ENCODE measurements at regions not wholly inside any gene's neighbourhood (a gene's known extent, or its start where the extent isn't known, plus 50 kb on each side); places are given as distances from the start of the nearest gene placed in this dataset.

DNA sequence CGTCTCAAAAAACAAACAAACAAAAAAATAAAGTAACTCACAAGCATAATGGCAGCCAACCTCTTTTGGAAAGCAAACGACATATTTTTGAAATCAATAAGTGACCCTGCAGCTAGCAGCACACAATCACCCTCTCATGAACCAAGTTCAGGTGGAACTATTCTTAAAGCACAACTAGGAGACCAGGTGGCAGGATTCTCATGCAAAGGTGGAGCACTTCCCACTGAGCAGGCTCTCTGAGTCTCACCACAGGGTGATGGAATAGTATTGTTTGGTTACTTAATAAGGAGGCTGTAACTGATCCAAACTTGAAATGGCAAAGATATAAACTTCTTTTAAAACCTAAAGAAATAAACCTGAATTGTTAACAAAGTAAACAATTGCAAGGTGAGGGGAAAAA is 1293.1 kb downstream of the PCDH19 start:
- DNase-seq (ENCODE audit: low read depth in 2 of 2) = no peak
- TF ChIP-seq CTCF (IDR thresholded peaks at IDR 0.05; ENCODE audit: low read depth, low read length) = no peak
- no peak overlapping the region for H3K4me3 ChIP-seq (replicated peaks in 1 of 2; ENCODE audit: low read depth in 2 of 2, low read length in 2 of 2)

GRCh38 chrX:99095965-99096635 is 1314.0 kb downstream of the PCDH19 start:
- no peak for TF ChIP-seq CTCF (IDR thresholded peaks at IDR 0.05; ENCODE audit: low read depth, low read length)
- no peak for DNase-seq (ENCODE audit: low read depth in 2 of 2)
- no peak overlapping the region for H3K4me3 ChIP-seq (replicated peaks in 1 of 2; ENCODE audit: low read depth in 2 of 2, low read length in 2 of 2)

DNA sequence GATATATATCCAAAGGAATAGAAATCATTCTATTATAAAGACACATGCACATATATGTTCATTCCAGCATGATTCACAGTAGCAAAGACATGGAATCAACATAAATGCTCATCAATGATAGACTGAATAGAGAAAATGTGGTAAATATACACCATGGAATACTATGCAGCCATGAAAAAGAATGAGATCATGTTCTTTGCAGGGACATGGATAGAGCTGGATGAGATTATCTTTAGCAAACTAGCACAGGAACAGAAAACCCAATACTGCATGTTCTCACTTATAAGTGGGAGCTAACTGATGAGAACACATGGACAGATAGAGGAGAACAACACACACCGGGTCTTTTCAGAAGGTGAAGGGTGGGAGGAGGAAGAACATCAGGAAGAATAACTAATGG is 1318.6 kb downstream of the PCDH19 start:
- no peak overlapping the region for H3K4me3 ChIP-seq (replicated peaks in 1 of 2; ENCODE audit: low read depth in 2 of 2, low read length in 2 of 2)
- no peak for TF ChIP-seq CTCF (IDR thresholded peaks at IDR 0.05; ENCODE audit: low read depth, low read length)
- no peak for DNase-seq (ENCODE audit: low read depth in 2 of 2)

DNA sequence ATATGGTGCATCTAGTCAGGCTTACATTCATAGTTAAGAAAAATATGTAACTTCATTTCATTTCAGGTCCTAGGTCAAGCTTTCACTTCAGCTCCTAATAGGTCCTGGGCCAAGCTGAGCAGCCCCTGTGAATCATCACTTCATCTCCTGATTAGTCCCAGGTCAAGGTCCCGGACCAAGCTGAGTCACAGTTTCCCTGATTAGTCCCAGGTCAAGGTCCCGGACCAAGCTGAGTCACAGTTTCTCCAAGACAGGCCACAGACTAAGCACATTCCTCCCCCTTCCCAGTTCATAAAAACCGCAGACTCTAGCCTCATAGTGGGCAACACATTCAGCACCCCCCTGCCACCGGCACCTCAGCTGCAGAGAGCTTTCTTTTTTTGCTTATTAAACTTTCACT is 1331.8 kb downstream of the PCDH19 start:
- H3K4me3 ChIP-seq (replicated peaks in 1 of 2; ENCODE audit: low read depth in 2 of 2, low read length in 2 of 2) = no peak overlapping the region
- TF ChIP-seq CTCF (IDR thresholded peaks at IDR 0.05; ENCODE audit: low read depth, low read length) = no peak
- DNase-seq (ENCODE audit: low read depth in 2 of 2) = no peak

DNA sequence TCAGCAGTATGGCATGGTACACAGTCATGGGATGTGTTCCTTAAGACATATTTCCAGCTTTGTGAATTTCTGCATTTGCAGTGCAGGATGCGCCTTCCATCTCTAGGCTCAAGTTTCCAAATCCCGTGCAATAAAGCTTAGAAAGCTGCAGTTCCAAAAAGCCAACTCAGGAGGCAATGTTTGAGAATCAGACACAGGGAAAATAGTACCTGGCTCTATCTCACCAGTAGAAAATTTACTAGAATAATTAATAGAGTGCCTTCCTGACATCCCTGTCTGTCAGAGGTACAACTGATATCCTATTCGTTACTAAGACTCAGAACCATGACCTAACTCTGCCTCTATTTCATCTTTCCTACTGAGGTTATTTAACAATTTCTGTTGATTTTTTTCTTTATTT is 1333.0 kb downstream of the PCDH19 start:
- no peak for DNase-seq (ENCODE audit: low read depth in 2 of 2)
- TF ChIP-seq CTCF (IDR thresholded peaks at IDR 0.05; ENCODE audit: low read depth, low read length) = no peak
- no peak overlapping the region for H3K4me3 ChIP-seq (replicated peaks in 1 of 2; ENCODE audit: low read depth in 2 of 2, low read length in 2 of 2)

- no peak for DNase-seq (ENCODE audit: low read depth in 2 of 2)
- H3K4me3 ChIP-seq (replicated peaks in 1 of 2; ENCODE audit: low read depth in 2 of 2, low read length in 2 of 2) = no peak overlapping the region
- no peak for TF ChIP-seq CTCF (IDR thresholded peaks at IDR 0.05; ENCODE audit: low read depth, low read length)
These were observed 1336.5 kb downstream of the PCDH19 start for GRCh38 chrX:99073551-99073950.

DNA sequence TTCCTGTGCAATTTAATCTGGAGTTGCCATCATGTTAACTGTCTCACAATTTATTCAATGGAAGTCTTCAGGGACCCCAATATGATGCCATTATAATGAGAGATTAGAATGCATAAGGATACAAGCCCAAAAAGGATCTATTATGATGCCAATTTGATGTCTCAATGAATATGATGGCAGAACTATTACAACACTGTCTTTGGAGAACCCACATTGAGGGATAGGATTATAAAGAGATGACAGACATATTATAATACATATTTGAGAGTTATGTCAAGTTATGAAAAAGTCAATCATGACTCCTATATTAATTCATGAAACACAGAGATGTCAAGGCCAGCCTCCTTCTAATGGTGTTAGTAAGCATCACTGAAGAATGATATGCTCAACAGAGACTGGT is 1358.4 kb downstream of the PCDH19 start:
- no peak for TF ChIP-seq CTCF (IDR thresholded peaks at IDR 0.05; ENCODE audit: low read depth, low read length)
- no peak overlapping the region for H3K4me3 ChIP-seq (replicated peaks in 1 of 2; ENCODE audit: low read depth in 2 of 2, low read length in 2 of 2)
- DNase-seq (ENCODE audit: low read depth in 2 of 2) = no peak
